Stimulated activated CD8-positive, alpha-beta memory T cell treated with anti-CD3 and anti-CD28 coated beads, Interleukin-4, amount 100 ng/mL, for 1 hour (primary cell): ENCODE measurements at regions not wholly inside any gene's neighbourhood (a gene's known extent, or its start where the extent isn't known, plus 50 kb on each side); places are given as distances from the start of the nearest gene placed in this dataset.

Experiments
- DNase-seq, 2 donors: peaks; one replicate each; pipeline ENCODE4 v3.0.0-alpha.2; 2020; ENCODE audit warnings: low read depth in 2 of 2, low spot score in 1 of 2

DNA sequence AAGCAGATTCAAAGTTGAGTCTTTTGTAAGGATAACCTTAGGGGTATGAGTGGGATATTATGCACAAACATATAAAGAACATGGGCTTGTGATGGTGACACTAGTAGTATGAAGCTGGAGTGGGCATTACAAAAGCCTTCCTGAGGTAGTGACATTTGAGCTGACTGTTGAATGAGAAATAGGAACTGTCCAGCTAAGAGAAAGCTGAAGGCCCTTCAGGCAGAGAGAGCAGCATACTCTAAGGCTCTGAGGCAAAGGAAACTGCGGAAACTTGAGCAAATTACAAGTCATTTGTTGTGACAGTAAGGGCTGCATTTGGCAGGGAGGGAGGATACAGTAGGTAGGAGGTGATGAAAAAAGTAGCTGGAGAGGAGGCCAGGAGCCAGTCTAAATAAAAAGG is 190.7 kb upstream of the CD96 start:
- DNase-seq, result no peak

DNA sequence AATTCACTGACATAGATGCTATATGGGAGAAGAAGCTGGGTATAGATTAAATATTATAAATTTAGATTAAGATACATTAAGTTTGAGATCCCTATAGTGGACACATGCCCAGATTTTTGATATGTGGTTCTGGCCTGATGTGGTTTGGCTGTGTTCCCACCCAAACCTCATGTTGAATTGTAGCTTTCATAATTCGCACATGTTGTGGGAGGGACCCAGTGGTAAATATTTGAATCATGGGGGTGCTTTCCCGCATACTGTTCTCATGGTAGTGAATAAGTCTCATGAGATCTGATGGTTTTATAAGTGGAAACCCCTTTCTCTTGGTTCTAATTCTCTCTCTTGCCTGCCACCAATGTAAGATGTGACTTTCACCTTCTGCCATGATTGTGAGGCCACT is 189.4 kb upstream of the CD96 start:
- DNase-seq, result no peak

DNA sequence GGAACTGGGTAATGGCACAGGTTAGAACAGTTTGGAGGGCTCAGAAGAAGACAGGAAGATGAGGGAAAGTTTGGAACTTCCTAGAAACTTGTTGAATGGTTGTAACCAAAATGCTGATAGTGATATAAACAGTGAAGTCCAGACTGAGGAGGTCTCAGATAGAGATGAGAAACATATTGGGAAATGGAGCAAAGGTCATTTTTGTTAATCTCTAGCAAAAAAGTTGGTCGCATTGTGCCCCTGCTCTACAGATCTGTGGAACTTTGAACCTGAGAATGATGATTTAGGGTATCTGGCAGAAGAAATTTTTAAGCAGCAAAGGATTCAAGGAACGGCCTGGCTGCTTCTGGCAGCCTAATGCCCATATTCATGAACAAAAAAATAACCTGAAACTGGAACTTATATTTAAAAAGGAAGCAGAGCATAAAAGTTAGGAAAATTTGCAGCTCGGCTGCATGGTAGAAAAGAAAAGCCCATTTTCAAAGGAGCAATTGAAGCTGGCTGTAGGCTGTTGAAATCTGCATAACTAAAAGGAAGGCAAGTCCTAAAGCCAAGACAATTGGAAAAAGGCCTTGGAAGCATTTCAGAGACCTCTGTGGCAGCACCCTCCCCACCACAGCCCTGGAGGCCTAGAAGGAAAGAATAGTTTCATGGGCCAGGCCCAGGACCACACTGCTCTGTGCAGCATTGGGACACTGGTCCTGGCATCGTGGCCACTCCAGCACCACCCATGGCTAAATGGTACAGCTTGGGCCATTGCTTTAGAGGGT is 182.6 kb upstream of the CD96 start:
- no peak for DNase-seq

DNA sequence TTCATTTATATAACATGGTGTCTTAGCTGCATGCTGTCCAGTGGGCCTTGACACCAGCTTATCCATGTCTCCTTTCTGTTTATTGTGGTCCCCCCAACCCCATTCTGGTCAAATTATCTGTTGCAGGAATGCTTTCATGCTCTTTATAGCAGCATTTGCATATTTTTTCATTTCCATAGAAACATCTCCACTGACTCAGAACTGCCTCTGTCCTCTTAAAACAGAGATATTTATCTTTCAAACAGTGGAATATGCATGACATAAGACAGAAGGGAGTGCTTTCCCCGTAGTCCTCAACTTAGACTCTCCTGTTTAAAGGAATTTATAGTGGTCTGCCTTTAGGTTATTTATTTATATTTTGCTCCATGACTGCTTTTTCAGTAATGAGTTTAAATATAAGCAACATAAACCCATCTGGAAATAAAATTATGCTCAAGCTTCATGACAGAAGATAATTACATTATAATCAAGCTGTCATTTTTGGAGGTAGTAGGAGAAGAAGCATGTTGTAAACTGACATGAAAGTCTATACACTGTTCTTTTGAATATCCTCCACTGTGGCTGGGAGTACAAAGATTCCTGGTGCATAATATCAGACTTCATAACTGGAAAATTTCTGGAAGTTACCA is 179.5 kb upstream of the CD96 start:
- no peak for DNase-seq

DNA sequence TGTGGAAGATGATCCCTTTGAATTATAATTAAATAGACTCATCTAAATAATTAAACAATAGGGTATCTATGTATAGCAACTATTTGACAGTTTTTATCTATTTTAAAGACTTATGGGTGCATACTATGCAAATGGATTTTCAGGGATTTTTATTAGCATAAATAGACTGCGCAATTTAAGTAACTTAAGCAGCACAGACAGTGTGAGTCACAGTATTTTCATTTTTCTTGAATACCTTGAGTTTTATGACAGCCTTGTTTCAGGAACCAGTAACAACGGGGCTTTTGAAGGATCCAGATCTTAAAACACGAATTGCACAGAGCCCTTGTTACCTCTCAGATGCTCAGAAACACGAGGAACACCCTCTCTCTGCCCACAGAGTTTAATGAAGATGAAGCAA is 175.5 kb upstream of the CD96 start:
- no peak for DNase-seq

DNA sequence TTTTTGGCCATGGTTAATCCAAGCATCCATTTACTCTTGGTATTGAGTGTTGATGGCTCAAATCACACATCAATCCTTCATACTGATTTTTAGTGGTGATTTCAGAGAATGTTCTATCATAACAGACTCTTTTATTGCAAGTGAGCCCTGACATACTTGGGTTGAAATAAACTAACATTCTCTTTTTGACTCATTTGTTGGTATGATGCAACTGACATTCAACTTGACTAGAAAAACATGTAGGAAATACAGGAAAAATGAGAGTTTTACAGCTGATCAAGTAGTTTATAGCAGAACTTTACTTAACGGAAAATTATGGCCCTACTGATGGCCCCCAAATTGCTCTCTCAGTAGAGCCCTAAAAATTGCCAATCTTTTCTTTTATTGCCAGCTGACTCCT is 173.9 kb upstream of the CD96 start:
- DNase-seq, result no peak

DNA sequence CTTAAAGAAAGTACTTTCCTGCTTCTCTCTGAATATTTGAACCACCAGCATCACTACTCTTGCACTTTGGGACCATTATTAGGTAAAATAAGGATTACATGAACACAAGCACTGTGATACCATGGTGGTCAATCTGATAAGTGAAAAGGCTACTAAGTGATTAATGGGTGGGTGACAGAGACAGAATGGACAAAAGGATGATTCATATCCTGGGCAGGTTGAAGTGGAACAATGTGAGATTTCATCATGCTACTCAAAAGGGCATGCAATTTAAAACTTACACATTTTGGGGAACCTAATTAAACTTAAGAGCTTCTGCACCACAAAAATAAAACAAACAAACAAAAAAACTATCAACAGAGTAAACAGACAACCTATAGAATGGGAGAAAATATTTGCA is 172.0 kb upstream of the CD96 start:
- DNase-seq, result no peak

DNA sequence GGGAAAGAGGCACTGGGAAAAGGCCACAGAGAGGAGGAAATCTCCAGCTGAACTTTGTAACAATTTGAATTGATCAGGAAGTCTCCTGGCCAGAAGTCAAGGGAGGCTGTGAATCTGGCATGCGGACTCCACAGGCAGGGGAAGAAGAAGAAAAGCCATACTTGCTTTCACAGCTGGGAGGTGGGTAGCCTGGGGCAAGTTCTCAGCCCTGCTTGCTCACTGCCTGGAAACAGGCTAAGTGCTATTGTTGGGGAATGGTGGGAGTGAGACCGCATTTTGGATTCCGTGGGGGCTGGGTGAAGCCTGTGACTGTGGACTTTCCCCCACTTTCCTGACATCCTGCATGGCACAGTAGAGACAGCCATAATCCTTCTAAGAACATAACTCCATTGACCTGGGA is 168.8 kb upstream of the CD96 start:
- DNase-seq, result no peak

DNA sequence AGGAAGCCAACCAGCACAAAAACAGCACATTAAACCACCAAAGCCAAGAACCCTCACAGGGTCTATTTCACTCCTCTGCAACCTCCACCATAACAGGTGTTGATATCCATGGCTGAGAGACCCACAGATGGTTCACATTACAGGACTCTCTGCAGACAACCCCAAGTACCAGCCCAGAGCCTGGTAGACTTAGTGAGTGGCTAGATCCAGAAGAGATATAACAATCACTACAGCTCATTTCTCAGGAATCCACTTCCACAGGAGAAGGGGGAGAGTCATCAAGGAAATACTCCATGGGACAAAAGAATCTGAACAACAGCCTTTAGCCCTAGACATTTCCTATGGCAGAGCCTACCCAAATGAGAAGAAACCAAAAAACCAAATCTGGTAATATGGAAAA is 168.1 kb upstream of the CD96 start:
- DNase-seq, result no peak

DNA sequence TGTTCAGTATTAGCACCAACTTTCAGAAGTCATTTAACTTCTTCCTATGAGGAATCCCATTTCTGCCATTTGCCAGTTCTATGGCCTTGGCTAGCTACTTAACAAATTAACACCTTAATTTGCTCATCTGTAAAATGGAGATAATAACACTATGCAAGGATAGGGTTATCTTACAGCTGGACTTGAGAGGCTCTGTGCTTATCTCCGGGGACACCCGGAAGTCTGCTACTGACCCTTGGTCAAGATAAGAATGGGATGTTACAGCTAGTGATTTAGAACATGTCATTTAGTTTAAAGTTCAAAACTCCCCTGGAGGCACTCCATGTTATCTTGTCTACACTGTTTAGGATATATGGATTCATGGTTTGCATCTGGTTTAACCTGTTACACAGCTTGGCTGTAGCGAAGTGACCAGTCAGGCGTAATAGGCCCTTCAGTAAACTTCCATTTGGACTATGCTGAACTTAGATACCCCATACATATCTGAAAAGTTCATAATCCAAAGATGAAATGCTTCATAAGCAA is 156.0 kb upstream of the CD96 start:
- DNase-seq, result no peak

DNA sequence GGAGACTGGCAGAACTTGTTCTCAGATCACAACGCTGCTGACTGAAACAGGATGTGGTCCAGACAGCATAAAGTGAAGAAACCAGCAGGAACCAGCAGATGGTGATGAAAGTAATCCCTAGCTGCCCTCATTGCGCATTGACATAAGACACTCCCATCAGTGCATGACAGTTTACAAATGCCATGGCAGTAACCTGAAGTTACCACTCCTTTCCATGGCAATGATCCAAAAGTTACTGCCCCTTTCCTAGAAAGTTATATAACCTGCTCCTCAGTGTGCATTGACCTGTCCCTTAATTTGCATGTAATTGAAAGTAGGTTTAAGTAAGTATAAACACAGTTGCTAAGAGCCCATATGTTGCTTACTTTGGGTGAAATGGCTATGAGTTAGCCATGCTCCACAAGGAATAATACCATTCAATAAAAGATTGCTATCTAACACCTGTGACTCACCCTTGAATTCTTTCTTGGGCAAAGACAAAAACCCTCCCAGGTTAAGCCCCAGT is 149.1 kb upstream of the CD96 start:
- DNase-seq, result peak in 1 of 2 donors; percentile 12

DNA sequence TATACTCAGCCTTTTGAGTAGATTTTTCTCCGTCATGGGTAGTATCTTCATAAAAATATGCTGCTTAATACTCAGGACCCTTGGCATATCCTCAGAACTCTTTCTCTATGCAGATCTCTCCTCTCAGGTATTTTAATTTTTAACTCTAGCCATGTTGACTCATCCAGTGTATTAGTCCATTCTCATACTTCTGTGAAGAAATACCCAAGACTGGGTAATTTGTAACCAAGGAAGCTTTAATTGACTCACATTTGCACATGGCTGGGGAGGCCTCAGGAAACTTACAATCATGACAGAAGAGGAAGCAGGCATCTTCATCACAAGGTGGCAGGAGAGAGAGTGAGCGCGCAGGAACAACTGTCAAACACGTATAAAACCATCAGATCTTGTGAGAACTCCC is 129.3 kb upstream of the CD96 start:
- DNase-seq, result no peak

DNA sequence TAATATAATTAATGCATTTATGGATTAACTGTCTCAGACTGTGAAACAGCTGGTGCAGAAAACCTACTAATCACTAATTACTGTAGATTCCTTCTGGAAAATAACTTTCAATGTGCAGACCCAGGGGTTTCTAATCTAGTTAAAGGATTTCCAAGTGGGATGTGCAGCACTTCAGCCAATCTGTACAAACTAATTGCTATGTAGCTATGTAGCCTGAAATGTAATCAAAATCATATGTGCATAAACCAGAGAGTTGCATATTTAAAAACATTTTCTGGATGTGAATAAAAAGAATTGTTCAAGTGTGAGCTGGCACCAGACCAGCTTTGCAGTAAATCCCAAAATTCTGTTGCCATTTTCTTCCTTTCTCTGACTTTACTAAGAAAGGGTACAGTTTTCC is 127.5 kb upstream of the CD96 start:
- DNase-seq, result no peak

DNA sequence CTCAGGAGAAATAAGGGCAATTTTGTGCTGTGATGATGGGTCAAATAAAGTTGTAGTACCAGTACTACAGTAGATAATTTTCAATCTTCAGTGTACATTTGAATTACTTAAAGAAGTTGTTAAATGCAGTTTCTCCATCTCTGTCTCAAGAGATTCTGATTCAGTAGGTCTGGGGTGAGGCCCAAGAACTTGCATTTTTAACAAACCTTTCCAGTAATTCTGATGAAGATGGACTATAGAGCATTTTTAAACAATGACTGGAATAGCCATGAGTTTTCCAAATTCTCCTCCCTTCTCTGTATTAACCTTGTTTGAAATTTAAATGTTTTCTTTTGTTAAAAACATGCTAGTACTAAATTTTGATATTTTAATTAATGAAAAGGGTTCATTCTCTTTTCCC is 127.0 kb upstream of the CD96 start:
- no peak for DNase-seq

DNA sequence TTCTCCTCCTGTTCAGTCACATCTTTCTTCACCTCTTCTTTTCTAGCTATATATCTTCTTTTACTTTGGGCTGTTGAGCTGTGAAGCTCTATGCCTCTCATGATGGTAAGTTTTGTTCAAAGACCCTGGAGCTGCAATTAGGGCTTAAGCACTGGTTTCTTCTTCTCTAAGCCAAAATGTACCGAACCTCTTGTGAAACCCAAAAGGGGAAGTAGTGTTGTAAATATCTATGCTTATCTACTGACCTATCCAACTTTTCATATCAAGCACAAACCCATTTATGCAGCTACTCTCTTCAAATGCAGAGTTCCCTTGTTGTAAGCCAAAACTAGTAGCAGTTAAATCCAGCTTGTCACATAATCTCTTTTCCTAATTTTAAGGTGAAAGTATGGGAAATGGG is 123.6 kb upstream of the CD96 start:
- no peak for DNase-seq

DNA sequence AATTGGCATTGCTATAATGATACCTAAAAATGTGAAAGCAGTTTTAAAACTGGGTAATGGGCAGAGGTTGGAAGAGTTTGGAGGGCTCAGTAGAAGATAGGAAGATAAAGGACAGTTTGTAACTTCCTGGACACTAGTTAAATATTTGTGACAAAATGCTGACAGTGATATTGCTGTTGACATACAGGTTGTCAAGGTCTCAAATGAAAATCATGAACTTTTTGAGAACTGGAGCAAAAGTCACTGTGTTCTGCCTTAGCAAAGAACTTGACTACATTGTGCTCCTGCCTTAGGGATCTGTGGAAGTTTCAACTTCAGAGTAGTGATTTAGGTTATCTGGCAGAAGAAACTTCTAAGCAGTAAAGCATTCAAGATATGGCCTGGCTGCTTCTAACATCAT is 113.7 kb upstream of the CD96 start:
- no peak for DNase-seq

DNA sequence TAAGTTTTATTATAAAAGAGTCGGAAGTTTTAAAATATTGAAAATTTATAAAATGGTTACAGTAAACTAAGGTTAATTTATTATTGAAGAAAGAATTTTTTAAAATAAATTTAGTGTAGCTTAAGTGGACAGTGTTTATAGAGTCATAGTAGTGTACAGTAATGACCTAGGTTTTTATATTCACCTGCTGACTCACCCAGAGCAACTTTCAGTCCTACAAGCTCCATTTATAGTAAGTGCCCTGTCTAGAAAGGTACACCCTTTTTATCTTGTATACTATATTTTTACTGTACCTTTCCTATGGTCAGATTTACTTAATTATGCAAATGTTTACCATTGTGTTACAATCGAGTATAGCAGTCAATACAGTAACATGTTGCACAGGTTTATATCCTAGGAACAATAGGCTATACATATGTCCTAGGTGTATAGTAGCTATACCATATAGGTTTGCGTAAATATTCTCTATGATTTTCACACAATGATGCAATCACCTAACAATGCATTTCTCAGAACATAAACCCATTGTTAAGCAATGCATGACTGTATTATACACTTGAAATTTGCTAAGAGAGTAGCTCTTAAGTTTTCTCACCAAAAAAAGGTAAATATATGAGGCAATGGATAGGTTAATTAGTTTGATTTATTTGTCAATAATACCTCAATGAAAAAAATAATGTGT is 106.9 kb upstream of the CD96 start:
- no peak for DNase-seq

DNA sequence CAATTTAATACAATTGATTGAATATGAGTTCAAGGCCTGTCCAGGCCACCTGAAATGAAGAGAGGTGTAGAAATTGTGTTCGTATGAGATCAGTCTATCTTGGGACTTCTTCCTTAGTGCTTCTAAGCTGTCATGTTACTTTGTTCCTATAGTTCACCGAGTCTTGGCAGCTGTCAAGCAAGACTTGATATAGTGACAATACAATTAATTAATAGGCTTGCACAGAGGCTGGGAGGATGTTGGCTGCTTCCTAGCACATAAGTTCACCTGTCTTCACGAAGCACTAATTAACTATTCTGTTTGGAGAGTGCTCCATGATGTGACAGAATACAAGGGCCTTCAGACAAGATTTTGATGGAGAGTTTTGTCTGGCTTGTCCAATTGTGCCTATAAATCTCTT is 103.7 kb upstream of the CD96 start:
- no peak for DNase-seq

DNA sequence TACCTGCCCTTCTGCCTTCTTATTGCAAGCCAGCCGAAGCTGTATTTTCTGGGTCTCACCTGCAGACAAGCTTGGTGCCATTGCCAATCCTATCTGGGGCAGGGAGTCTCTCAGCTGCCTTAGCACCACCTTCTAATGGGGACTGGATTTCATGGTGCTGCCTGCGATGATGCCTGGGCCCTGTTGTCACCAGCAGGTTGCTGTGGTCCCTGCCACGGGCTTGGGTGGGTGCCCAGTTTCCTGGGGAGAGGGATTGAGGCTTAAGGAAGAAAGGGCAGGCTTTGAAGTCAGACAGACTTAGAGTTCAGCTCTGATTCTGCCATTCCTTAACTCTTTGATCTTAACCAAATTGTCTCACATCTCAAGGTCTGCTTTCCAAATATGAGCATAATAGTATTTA is 87.4 kb upstream of the CD96 start:
- DNase-seq, result no peak

DNA sequence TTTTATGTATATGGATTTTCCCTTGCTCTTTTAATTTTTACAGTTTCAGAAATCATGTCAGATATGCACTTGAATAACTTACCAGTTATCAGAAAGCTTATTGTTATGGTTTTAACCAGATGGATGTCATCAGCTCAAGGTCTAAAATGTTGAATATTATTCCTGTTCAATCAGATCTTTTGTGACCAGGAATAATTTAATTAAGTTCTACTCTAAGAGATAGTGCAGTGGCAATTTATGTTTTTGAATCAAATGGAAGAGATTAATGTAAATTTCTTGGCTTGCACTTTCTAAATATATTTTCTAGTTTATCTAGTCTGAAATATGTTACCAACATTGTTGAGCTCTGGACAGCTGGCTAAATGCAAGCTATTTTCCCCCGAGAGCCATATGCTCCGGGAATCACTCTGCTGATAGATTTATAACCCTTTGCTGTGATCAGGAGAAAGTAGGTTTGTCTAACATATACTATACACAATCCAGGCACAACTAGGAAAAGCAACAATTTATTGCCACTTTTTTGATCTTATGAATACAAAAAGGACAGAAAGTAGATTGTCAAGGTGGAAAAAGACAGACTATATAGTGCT is 76.8 kb upstream of the CD96 start:
- no peak for DNase-seq

DNA sequence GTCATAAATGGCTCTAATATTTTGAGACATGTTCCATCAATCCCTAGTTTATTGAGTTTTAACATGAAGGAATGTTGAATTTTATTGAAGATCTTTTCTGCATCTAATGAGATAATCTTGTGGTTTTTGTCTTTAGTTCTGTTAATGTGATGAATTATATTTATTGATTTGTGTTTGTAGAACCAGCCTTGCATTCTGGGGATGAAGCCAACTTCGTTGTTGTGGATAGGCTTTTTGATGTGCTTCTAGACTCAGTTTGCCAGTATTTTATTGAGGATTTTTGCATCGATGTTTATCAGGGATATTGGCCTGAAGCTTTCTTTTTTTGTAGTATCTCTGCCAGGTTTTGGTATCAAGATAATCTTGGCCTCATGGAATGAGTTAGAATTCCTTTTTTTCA is 72.0 kb upstream of the CD96 start:
- DNase-seq, result no peak

DNA sequence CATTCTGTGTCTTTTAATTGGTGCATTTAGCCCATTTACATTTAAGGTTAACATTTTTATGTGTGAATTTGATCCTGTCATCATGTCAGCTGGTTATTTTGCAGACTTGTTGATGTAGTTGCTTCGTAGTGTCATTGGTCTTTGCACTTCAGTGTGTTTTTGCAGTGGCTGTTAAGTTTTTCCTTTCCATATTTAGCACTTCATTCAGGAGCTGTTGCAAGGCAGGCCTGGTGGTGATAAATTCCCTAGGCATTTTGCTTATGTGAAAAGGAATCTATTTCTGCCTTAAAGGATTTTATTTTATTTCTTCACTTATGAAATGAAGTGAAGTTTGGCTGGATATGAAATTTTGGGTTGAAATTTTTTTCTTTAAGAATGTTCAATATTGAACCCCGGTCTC is 70.2 kb upstream of the CD96 start:
- DNase-seq, result no peak
